Stimulated activated memory B cell treated with anti-CD40 and anti-IgM and Interleukin-4, amounts not matched to agents 10 μg/mL and 1 μg/mL and 100 μg/mL, for 72 hours (primary cell): ENCODE measurements at regions not wholly inside any gene's neighbourhood (a gene's known extent, or its start where the extent isn't known, plus 50 kb on each side); places are given as distances from the start of the nearest gene placed in this dataset.
"Not testable (repeated sequence)": the region's sequence is repeated elsewhere in the genome, so short reads cannot be mapped to it uniquely, and the experiment has no call there.

Experiments
- ATAC-seq: fragments of 150-1000 bp; cut with Tn5 transposase; 2 replicates; pipeline ENCODE4 v1.10.0; 2021
- H3K27ac Mint-ChIP-seq: one replicate; pipeline ENCODE4 v1.8.0; 2022; ENCODE audit warnings: mild to moderate bottlenecking, mixed read lengths
- H3K27me3 Mint-ChIP-seq: one replicate; pipeline ENCODE4 v1.8.0; 2022; ENCODE audit warnings: mixed read lengths
- H3K36me3 Mint-ChIP-seq: one replicate; pipeline ENCODE4 v1.8.0; 2022; ENCODE audit warnings: mixed read lengths
- H3K4me1 Mint-ChIP-seq: one replicate; pipeline ENCODE4 v1.8.0; 2022; ENCODE audit warnings: mixed read lengths
- H3K4me3 Mint-ChIP-seq: one replicate; pipeline ENCODE4 v1.8.0; 2022; ENCODE audit warnings: mild to moderate bottlenecking, moderate library complexity, mixed read lengths
- H3K9me3 Mint-ChIP-seq: one replicate; pipeline ENCODE4 v1.8.0; 2022; ENCODE audit warnings: mixed read lengths

- H3K36me3 Mint-ChIP-seq: no peaks in the 10 kb centered on the region
Observed at GRCh38 chr5:154614595-154614994, 136.6 kb upstream of the HAND1 start.

GRCh38 chr5:154614125-154614524, 136.1 kb upstream of the HAND1 start:
- Mint-ChIP-seq H3K4me1 (peaks cover 12% of the 10 kb centered on the region), H3K4me3 (no peak overlapping the region), H3K27me3 (peaks cover 51% of the 10 kb centered on the region), H3K27ac (no peak overlapping the region), H3K9me3 (no peaks in the 10 kb centered on the region), H3K36me3 (no peaks in the 10 kb centered on the region)
- ATAC-seq: no peak

More at GRCh38 chr5:154614595-154614994, 136.6 kb upstream of the HAND1 start:
- ATAC-seq: no peak
- peaks cover 12% of the 10 kb centered on the region for H3K4me1 Mint-ChIP-seq
- H3K4me3 Mint-ChIP-seq: no peak overlapping the region
- H3K27ac Mint-ChIP-seq: no peak overlapping the region
- H3K27me3 Mint-ChIP-seq: peaks cover 49% of the 10 kb centered on the region
- H3K9me3 Mint-ChIP-seq: no peaks in the 10 kb centered on the region

GRCh38 chr5:154612666-154613065, 134.6 kb upstream of the HAND1 start:
- no peak for ATAC-seq

GRCh38 chr5:154611341-154611767, 133.3 kb upstream of the HAND1 start:
- no peaks in the 10 kb centered on the region for H3K9me3 Mint-ChIP-seq
- ATAC-seq: no peak
- no peak overlapping the region for H3K27ac Mint-ChIP-seq

More at GRCh38 chr5:154612666-154613065, 134.6 kb upstream of the HAND1 start:
- Mint-ChIP-seq H3K4me1 (peaks cover 12% of the 10 kb centered on the region), H3K36me3 (no peaks in the 10 kb centered on the region), H3K27ac (no peak overlapping the region), H3K9me3 (no peaks in the 10 kb centered on the region), H3K4me3 (no peak overlapping the region), H3K27me3 (peaks cover 49% of the 10 kb centered on the region)

GRCh38 chr5:154610321-154611154, 132.5 kb upstream of the HAND1 start:
- H3K4me1 Mint-ChIP-seq: peaks cover 12% of the 10 kb centered on the region
- ATAC-seq: peak; percentile 87

More at GRCh38 chr5:154611341-154611767, 133.3 kb upstream of the HAND1 start:
- Mint-ChIP-seq H3K4me1 (peaks cover 12% of the 10 kb centered on the region), H3K36me3 (no peaks in the 10 kb centered on the region), H3K4me3 (peak overlapping the region; percentile 58), H3K27me3 (peaks cover 56% of the 10 kb centered on the region)

GRCh38 chr5:154609251-154609650, 131.2 kb upstream of the HAND1 start:
- no peak for ATAC-seq
- peaks cover 14% of the 10 kb centered on the region for H3K4me1 Mint-ChIP-seq
- H3K36me3 Mint-ChIP-seq: no peaks in the 10 kb centered on the region
- H3K4me3 Mint-ChIP-seq: no peak overlapping the region
- H3K27me3 Mint-ChIP-seq: peaks cover 55% of the 10 kb centered on the region
- no peaks in the 10 kb centered on the region for H3K9me3 Mint-ChIP-seq
- H3K27ac Mint-ChIP-seq: no peak overlapping the region

More at GRCh38 chr5:154610321-154611154, 132.5 kb upstream of the HAND1 start:
- Mint-ChIP-seq H3K9me3 (no peaks in the 10 kb centered on the region), H3K27ac (peak overlapping the region; percentile 10), H3K27me3 (peaks cover 50% of the 10 kb centered on the region), H3K36me3 (no peaks in the 10 kb centered on the region), H3K4me3 (peak overlapping the region; percentile 41)

- Mint-ChIP-seq H3K27me3 (peaks cover 61% of the 10 kb centered on the region), H3K4me1 (peaks cover 18% of the 10 kb centered on the region), H3K27ac (no peak overlapping the region), H3K4me3 (no peak overlapping the region), H3K36me3 (no peaks in the 10 kb centered on the region), H3K9me3 (no peaks in the 10 kb centered on the region)
- no peak for ATAC-seq
Observed at GRCh38 chr5:154608531-154609011, 130.5 kb upstream of the HAND1 start.

GRCh38 chr5:154607746-154608145, 129.7 kb upstream of the HAND1 start:
- Mint-ChIP-seq H3K27ac (no peak overlapping the region), H3K9me3 (no peaks in the 10 kb centered on the region)

GRCh38 chr5:154606246-154606645, 128.2 kb upstream of the HAND1 start:
- H3K27me3 Mint-ChIP-seq: peaks cover 67% of the 10 kb centered on the region
- H3K4me3 Mint-ChIP-seq: no peak overlapping the region
- peaks cover 16% of the 10 kb centered on the region for H3K4me1 Mint-ChIP-seq
- no peak for ATAC-seq
- H3K9me3 Mint-ChIP-seq: no peaks in the 10 kb centered on the region
- H3K36me3 Mint-ChIP-seq: no peaks in the 10 kb centered on the region
- H3K27ac Mint-ChIP-seq: no peak overlapping the region

More at GRCh38 chr5:154607746-154608145, 129.7 kb upstream of the HAND1 start:
- no peak overlapping the region for H3K4me3 Mint-ChIP-seq
- no peak for ATAC-seq
- H3K4me1 Mint-ChIP-seq: peaks cover 18% of the 10 kb centered on the region
- peaks cover 68% of the 10 kb centered on the region for H3K27me3 Mint-ChIP-seq
- H3K36me3 Mint-ChIP-seq: no peaks in the 10 kb centered on the region

- Mint-ChIP-seq H3K4me3 (no peak overlapping the region), H3K4me1 (peaks cover 6% of the 10 kb centered on the region), H3K27me3 (peaks cover 58% of the 10 kb centered on the region), H3K36me3 (no peaks in the 10 kb centered on the region), H3K9me3 (no peaks in the 10 kb centered on the region), H3K27ac (no peak overlapping the region)
- ATAC-seq: no peak
Observed at GRCh38 chr5:154603953-154604679, 126.1 kb upstream of the HAND1 start.

GRCh38 chr5:154603485-154603884, 125.5 kb upstream of the HAND1 start:
- H3K27ac Mint-ChIP-seq: no peak overlapping the region
- no peaks in the 10 kb centered on the region for H3K9me3 Mint-ChIP-seq
- H3K4me3 Mint-ChIP-seq: no peak overlapping the region
- H3K4me1 Mint-ChIP-seq: peaks cover 6% of the 10 kb centered on the region
- no peaks in the 10 kb centered on the region for H3K36me3 Mint-ChIP-seq
- H3K27me3 Mint-ChIP-seq: peaks cover 57% of the 10 kb centered on the region
- ATAC-seq: no peak

- Mint-ChIP-seq H3K27me3 (peaks cover 59% of the 10 kb centered on the region), H3K4me3 (no peak overlapping the region), H3K36me3 (no peaks in the 10 kb centered on the region), H3K27ac (no peak overlapping the region), H3K4me1 (peaks cover 6% of the 10 kb centered on the region), H3K9me3 (peaks cover 3% of the 10 kb centered on the region)
- ATAC-seq: no peak
Observed at GRCh38 chr5:154603011-154603410, 125.0 kb upstream of the HAND1 start.

- no peaks in the 10 kb centered on the region for H3K36me3 Mint-ChIP-seq
- H3K9me3 Mint-ChIP-seq: peaks cover 5% of the 10 kb centered on the region
- H3K4me3 Mint-ChIP-seq: no peak overlapping the region
- H3K27ac Mint-ChIP-seq: no peak overlapping the region
- no peak for ATAC-seq
- peaks cover 57% of the 10 kb centered on the region for H3K27me3 Mint-ChIP-seq
- H3K4me1 Mint-ChIP-seq: peaks cover 6% of the 10 kb centered on the region
Observed at GRCh38 chr5:154601014-154601413, 123.0 kb upstream of the HAND1 start.

GRCh38 chr5:154598021-154598420, 120.0 kb upstream of the HAND1 start:
- peaks cover 38% of the 10 kb centered on the region for H3K27me3 Mint-ChIP-seq
- H3K4me3 Mint-ChIP-seq: no peak overlapping the region
- H3K4me1 Mint-ChIP-seq: no peaks in the 10 kb centered on the region
- no peaks in the 10 kb centered on the region for H3K36me3 Mint-ChIP-seq
- no peak for ATAC-seq
- H3K9me3 Mint-ChIP-seq: peaks cover 5% of the 10 kb centered on the region
- H3K27ac Mint-ChIP-seq: no peak overlapping the region

- not testable (repeated sequence) for H3K4me3 Mint-ChIP-seq, H3K36me3 Mint-ChIP-seq, ATAC-seq, H3K9me3 Mint-ChIP-seq, H3K4me1 Mint-ChIP-seq, H3K27ac Mint-ChIP-seq
- peaks cover 27% of the 10 kb centered on the region for H3K27me3 Mint-ChIP-seq
Observed at GRCh38 chr5:154596844-154597243, 118.8 kb upstream of the HAND1 start.
